GM18909 (cell line): ENCODE measurements at regions not wholly inside any gene's neighbourhood (a gene's known extent, or its start where the extent isn't known, plus 50 kb on each side); places are given as distances from the start of the nearest gene placed in this dataset.

Experiments used
- ATAC-seq: cut with Tn5 transposase; IDR thresholded peaks from one replicate; pipeline ENCODE4 v1.9.1; 2021; ENCODE audit warnings: mild to moderate bottlenecking; ENCODE audit not compliant: unreplicated experiment, poor library complexity

DNA sequence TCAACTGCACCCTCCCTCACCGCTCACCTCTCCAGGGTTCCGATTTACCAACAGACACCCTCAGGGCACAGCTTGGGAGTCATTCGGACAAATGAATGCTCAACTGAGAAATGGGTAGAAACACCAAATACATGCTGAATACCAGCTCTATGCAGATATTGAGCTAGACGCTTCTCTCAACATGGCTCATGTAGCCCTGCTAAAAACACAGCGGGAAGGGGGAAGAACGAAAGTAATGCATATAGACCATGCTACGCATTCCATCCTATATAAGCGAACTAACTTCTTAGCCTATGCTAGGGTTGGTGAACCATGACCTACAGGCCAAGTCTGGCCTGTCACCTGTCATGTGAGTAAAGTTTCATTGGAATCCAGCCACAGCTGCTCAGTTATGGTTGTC, 304.0 kb downstream of the UQCRFS1 start:
- ATAC-seq, result no peak

GRCh38 chr19:28907534-28907933, 305.4 kb downstream of the UQCRFS1 start:
- ATAC-seq, result no peak

- no peak for ATAC-seq
Observed at GRCh38 chr19:28905996-28906395, 307.0 kb downstream of the UQCRFS1 start.

DNA sequence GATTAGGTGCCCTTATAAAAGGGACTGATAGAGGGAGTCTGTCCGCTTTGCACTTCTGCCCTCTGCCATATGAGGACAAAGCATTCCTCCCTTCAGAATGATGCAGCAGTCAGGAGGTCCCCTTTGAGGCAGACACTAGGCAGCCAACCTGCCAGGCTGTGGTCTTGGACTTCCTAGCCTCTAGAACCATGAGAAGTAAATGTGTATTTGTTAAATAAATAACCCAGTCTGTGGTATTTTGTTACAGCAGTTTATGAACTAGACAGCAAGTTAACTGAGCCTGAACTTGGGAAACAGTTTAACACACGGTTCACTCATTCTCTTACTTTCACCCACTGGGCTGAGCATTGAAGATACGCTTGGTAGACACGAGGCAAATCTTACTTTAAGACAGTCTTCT, 313.2 kb downstream of the UQCRFS1 start:
- no peak for ATAC-seq

DNA sequence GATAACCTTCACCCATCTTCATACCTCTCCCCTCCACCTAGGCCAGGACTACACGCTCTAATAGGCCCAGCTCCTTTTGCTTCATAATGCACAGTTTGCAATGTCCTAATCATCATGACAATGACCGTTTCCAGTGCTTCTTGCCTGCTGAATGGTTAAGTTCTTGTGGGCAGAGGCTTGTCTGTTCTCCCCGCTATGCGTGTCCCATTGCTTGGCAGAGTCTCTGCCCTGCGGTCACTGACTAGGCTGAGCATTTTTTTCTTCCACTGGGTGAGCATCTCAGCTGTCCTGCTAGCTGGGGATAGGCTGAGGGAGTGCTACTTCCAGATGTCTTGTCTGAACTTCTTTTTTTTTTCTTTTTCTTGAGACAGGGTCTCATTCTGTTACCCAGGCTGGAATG, 314.7 kb downstream of the UQCRFS1 start:
- no peak for ATAC-seq

- ATAC-seq, result no peak
Observed at GRCh38 chr19:28889941-28890670, 322.8 kb downstream of the UQCRFS1 start.

GRCh38 chr19:28887920-28888618, 324.9 kb downstream of the UQCRFS1 start:
- no peak for ATAC-seq

- no peak for ATAC-seq
Observed at GRCh38 chr19:28886708-28887107, 326.2 kb downstream of the UQCRFS1 start.

DNA sequence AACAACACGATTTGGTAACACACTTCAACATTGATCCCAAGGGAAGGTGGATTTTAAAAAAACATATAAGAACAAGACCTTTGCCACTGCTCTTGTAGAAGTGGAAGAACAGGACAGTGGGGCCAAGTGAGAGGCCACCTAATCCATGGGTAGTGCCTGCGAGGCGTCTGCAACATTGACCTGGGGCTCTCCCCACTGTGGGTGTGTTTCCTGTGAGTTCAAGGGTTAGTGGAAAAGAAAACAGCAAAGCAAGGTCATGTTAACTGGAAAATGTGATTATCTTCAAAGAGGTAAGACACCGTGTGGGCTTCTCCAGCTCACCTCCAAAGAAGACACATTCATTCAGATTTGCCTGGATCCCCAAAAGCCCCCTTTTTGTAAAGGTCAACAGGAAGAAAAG, 327.0 kb downstream of the UQCRFS1 start:
- no peak for ATAC-seq

DNA sequence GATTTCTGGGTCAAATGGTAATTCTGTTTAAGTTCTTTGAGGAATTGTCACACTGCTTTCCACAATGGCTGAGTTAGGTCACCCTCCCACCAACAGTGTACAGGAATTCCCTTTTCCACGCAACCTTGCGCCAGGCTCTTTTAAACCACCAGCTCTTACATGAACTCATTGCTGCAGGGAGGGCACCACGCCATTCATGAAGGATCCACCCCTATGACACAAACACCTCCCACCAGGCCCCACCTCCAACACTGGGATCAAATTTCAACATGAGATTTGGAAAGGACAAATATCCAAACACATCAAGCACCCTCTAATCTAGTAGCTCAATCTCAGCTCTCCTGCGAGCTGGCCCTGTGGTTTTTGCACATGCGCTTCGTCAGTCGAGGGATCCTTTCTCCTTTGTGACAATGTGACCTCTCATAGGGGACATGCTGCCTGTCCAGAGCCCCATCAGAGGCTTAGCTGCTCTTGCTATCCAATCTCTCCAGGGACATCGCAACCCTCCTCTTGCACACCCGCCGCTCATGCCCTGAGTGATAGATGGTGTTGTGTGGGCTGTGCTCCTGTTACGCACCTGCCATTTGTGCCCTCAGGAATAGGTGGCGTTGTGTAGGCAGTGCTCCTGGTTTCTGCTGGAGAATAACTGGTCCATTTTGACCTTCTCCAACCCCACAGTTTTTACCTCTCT, 328.0 kb downstream of the UQCRFS1 start:
- ATAC-seq, result no peak

DNA sequence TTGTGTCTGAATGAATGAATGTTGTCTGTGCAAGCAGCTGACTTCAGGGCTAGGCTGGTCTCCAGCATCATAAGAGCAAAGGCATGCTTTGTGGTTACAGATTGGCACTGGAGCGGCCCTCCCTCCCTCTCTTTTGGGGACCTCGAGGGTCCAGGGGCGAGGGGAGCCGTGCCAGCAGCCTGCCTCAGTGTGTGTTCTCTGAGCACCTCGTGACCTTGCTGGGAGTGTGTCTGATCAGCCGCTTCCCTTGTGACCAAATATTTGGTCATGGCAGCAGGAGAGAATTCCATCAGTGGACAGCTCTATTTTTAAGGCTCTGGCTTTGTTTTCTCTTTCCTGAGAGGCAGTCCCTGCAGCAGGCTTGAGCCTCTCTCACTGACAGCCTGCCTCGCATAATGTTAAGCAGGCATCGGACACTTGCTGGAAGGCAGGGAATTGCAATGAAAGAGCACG, 329.7 kb downstream of the UQCRFS1 start:
- no peak for ATAC-seq

GRCh38 chr19:28882818-28883217, 330.1 kb downstream of the UQCRFS1 start:
- ATAC-seq, result no peak

GRCh38 chr19:28881616-28882015, 331.3 kb downstream of the UQCRFS1 start:
- ATAC-seq, result peak; percentile 71

- ATAC-seq, result no peak
Observed at GRCh38 chr19:28880735-28881401, 332.1 kb downstream of the UQCRFS1 start.

DNA sequence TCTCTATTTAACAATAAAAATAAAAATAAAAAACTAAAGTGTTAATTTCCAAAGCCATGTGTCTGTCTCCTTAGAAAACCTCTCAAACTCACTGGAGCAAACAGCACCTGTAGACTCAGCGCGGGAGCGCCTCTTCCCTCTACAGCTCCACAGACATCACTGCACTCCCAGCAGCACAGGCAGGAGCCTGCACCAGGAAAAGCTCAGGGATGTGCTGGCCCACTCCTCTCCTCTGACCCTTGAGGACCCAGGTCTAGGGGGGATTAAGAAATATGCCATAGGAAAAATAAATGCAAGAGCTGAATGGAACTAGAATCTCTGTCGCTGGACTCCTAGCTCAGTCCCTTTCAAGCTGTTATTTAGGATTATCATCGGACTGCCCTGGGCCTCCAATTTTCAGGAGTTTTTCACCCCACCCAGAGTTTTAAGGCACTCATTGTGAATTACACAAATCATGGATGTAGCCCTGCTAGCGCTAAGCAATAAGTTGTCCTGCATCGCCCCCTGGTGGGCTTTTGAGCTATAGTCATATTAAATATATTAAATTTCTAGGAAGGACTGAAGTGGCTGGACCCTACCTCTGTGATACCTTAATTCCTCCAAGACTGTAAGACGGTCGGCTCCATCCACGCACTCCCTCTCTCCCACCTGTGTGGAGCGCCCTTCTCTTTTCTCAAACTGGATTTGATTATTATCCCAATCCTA, 333.9 kb downstream of the UQCRFS1 start:
- ATAC-seq, result peak; percentile 71

DNA sequence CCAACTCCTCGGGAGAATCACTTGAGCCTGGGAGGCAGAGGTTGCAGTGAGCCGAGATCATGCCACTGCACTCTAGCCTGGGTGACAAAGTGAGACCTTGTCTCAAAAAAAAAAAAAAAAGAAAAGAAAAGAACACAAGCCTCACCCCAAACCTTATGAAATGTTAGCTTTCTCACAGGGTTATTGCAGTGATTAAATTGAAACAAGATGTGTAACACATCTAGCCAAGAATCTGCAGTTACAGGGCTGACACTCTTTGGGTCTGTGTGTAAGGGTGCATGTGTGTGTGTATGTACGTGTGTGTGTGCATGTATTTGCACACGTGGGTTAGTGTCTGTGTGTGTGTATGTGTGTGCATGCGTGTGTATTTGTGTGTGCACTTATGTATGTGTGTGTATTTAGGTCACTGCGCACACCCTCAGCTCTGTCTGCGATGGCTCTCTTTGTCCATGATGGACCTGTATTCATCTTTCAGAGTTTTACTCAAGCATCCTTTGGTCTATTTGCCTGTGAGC, 336.3 kb downstream of the UQCRFS1 start:
- ATAC-seq, result no peak

DNA sequence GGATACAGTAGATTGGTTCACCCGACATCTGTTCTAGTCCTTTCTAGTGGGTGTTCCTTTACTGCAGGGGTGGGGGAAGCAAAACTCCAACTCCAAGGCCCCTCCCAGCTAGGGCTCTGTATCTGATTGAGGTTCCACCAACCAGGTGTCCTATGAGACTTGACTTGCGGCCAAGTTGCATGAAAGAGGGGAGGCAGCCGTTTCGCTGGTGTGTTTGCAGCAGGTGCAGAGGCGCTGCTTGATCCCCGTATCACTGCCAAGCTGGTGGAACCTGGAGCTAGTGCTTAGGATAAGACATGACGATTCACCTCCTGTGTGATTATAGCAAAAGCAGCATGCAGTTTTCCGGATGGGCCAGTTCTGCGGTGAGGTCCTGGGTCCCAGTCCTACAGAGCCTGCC, 338.2 kb downstream of the UQCRFS1 start:
- ATAC-seq, result no peak

GRCh38 chr19:28873301-28873700, 339.6 kb downstream of the UQCRFS1 start:
- ATAC-seq, result no peak

- no peak for ATAC-seq
Observed at GRCh38 chr19:28871099-28871725, 341.7 kb downstream of the UQCRFS1 start.
